ENCODE measurements at regions not wholly inside any gene's neighbourhood (a gene's known extent, or its start where the extent isn't known, plus 50 kb on each side); places are given as distances from the start of the nearest gene placed in this dataset.
A peak's percentile ranks its signal among the peaks of the same experiment; 100 is the strongest.

DNA sequence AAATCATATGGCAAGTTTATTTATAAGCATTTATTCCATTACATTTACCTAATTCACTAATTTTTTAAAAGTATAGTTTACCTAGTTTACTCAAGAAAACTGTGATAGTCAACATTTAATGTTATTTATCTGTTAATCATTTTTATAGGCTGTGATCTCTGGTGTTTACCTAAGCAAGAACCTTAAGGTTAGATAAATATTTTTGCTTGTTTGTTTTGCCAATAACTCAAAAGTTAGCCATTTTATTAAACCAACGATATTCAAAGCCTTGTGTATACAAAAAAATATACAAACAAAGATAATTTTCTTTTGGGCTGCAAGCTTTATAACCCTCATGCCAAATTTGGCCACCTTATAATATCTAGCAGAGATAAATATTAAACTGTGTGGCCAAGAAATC, 157.3 kb downstream of the SLCO1B3 start:
- H3K27me3 ChIP-seq = no peaks in the 10 kb centered on the region
- H4K20me1 ChIP-seq = no peaks in the 10 kb centered on the region
- no peak overlapping the region for H3K9ac ChIP-seq
- H3K36me3 ChIP-seq = no peaks in the 10 kb centered on the region
- no peak for TF ChIP-seq Cebpa-rat (IDR thresholded peaks at IDR 0.05)
- H3K27ac ChIP-seq = no peak overlapping the region
- peaks cover 11% of the 10 kb centered on the region for H3K9me3 ChIP-seq
- no peak overlapping the region for H3K4me3 ChIP-seq
- H3K4me2 ChIP-seq = no peak overlapping the region
- no peaks in the 10 kb centered on the region for H3K4me1 ChIP-seq

DNA sequence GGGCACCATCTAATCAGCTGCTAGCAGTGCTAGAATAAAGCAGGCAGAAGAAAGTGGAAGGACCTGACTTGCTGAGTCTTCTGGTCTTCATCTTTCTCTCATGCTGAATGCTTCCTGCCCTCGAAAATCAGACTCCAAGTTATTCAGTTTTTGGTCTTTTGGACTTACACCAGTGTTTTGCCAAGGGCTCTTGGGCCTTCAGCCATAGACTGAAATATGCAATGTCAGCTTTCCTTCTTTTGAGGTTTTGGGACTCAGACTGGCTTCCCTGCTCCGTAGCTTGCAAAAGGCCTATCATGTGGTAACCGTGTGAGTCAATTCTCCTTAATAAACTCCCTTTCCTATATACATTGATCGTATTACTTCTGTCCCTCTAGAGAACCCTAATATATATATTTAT, 159.3 kb downstream of the SLCO1B3 start:
- peaks cover 17% of the 10 kb centered on the region for H3K9me3 ChIP-seq
- H3K36me3 ChIP-seq = no peaks in the 10 kb centered on the region
- no peaks in the 10 kb centered on the region for H3K4me1 ChIP-seq
- no peaks in the 10 kb centered on the region for H3K27me3 ChIP-seq
- no peak overlapping the region for H3K4me2 ChIP-seq
- no peak overlapping the region for H3K4me3 ChIP-seq
- H3K9ac ChIP-seq = no peak overlapping the region
- TF ChIP-seq Cebpa-rat (IDR thresholded peaks at IDR 0.05) = no peak
- H3K27ac ChIP-seq = no peak overlapping the region
- H4K20me1 ChIP-seq = no peaks in the 10 kb centered on the region

DNA sequence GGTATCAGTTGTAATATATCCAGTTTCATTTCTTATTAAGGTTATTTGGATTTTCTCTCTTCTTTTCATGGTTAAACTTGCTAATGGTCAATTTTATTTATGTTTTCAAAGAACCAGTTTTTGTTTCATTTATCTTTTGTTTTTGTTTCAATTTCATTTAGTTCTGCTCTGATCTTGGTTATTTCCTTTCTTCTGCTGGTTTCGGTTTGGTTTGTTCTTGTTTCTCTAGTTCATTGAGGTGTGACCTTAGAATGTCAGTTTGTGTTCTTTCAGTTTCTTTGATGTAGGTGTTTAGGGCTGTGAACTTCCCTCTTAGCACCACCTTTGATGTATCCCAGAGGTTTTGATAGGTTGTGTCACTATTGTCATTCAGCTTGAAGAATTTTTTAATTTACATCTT, 145.6 kb upstream of the SLCO1B1 start:
- Histone ChIP-seq H4K20me1 (no peaks in the 10 kb centered on the region), H3K4me3 (no peak overlapping the region), H3K4me2 (peak overlapping the region; percentile 17; the same call in 1 of the 2 replicates), H3K27ac (no peak overlapping the region), H3K27me3 (no peaks in the 10 kb centered on the region), H3K4me1 (peaks cover 12% of the 10 kb centered on the region), H3K9me3 (no peaks in the 10 kb centered on the region), H3K9ac (no peak overlapping the region), H3K36me3 (no peaks in the 10 kb centered on the region)
- no peak for TF ChIP-seq Cebpa-rat (IDR thresholded peaks at IDR 0.05)

DNA sequence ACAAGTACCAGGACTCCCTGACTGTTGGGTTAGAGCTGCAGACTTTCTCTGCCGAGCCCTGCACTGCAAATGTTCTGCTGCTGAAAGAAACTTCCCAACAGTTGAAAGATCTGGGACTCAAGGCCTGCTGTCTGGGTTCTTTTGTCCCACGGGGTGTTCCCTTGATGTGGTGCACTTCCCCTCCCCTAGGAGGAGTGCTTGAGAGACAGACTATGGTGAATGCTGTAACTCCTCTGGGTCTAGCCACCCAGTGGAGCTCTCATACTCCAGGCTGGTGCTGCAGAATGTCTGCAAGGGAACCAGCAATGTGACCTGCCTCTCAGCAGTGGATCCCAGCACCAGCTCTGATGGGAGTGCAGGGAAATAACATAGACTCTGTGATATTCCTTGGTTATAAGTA, 129.2 kb upstream of the SLCO1B1 start:
- no peak overlapping the region for H3K27ac ChIP-seq
- no peaks in the 10 kb centered on the region for H3K27me3 ChIP-seq
- TF ChIP-seq Cebpa-rat (IDR thresholded peaks at IDR 0.05) = no peak
- no peak overlapping the region for H3K4me2 ChIP-seq
- H3K36me3 ChIP-seq = no peaks in the 10 kb centered on the region
- H3K4me1 ChIP-seq = no peaks in the 10 kb centered on the region
- no peak overlapping the region for H3K9ac ChIP-seq
- H3K9me3 ChIP-seq = no peaks in the 10 kb centered on the region
- no peaks in the 10 kb centered on the region for H4K20me1 ChIP-seq
- no peak overlapping the region for H3K4me3 ChIP-seq

DNA sequence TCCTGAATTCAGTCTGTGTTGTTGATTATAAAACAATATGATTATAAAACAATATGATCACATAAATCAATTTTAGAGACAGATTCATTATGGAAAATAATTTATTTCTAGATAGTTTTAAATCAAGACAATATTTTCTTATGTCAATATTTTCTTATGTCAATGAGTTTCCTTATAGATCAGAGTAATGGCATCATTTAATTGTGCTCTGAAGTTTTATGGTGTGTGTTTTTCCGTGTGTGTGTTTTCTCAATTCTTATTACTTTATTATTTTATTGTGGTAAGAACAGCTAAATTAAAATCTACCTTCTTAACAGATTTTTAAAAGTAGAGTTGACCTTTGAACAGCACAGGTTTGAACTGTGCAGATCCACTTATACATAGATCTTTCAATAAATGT, 105.3 kb upstream of the SLCO1B1 start:
- Histone ChIP-seq H3K4me2 (no peak overlapping the region), H4K20me1 (no peaks in the 10 kb centered on the region), H3K36me3 (no peaks in the 10 kb centered on the region), H3K27me3 (no peaks in the 10 kb centered on the region), H3K4me1 (no peaks in the 10 kb centered on the region), H3K27ac (no peak overlapping the region), H3K4me3 (no peak overlapping the region), H3K9ac (no peak overlapping the region), H3K9me3 (no peaks in the 10 kb centered on the region)
- no peak for TF ChIP-seq Cebpa-rat (IDR thresholded peaks at IDR 0.05)

DNA sequence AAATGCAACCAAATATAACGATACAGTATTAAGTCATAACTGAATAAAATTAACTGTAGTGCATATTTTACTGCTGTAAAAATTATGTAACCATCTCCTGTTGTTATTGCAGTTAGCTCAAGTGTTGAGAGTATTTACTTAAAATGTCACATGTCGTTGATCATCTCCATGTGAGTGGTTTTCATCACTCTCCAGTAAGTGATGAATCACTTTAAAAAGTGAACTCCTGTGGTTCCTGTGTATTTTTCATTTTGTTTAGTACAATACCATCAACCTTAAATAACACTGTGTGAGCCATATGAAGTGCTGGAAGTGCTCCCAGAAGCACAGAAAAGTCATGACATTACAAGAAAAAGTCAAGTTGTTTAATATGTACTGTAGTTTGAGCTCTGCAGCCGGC, 104.7 kb upstream of the SLCO1B1 start:
- H3K36me3 ChIP-seq = no peaks in the 10 kb centered on the region
- no peak for TF ChIP-seq Cebpa-rat (IDR thresholded peaks at IDR 0.05)
- no peaks in the 10 kb centered on the region for H3K27me3 ChIP-seq
- H3K4me2 ChIP-seq = no peak overlapping the region
- no peak overlapping the region for H3K27ac ChIP-seq
- H3K4me1 ChIP-seq = no peaks in the 10 kb centered on the region
- no peaks in the 10 kb centered on the region for H3K9me3 ChIP-seq
- H3K9ac ChIP-seq = no peak overlapping the region
- H4K20me1 ChIP-seq = no peaks in the 10 kb centered on the region
- no peak overlapping the region for H3K4me3 ChIP-seq

DNA sequence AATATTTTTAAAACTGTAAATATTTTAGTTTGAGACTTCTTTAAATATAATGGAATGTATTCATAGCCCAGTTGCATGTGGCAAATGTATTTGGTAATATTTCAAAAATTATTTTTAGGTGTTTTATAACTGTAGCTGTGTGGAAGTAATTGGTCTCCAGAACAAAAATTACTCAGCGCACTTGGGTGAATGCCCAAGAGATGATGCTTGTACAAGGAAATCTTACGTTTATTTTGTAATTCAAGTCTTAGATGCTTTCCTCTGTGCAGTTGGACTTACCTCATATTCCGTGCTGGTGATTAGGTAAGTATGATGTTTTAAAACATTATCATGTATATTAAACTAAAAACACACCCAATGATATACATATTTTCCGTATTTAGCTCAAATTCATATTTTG, 76.7 kb upstream of the SLCO1B1 start:
- Histone ChIP-seq H3K9ac (no peak overlapping the region), H3K4me3 (no peak overlapping the region), H3K27ac (no peak overlapping the region), H3K36me3 (no peaks in the 10 kb centered on the region), H3K4me1 (0 out of 2 replicates have a peak, but pooled peaks cover 5% of the 10 kb centered on the region), H3K9me3 (no peaks in the 10 kb centered on the region), H4K20me1 (no peaks in the 10 kb centered on the region), H3K27me3 (no peaks in the 10 kb centered on the region), H3K4me2 (no peak overlapping the region)
- TF ChIP-seq Cebpa-rat (IDR thresholded peaks at IDR 0.05) = no peak

DNA sequence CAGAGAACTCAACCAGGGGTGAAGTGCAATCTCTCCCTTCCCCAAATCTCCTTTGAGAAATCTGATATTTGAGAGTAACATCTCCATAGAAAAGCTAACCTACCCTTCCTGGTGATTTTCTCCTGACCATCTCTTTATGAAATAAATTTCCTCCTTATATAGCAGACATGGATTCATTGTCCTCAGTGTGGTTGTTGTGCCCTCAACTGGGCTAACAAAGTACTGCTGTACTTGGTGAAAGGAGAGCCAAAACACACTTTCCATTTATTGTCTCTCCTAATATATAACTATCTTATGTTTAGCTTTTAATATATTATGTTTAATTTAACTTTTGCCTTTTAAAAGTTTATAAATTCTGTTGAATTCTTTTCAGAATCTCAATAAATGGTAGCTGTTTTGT, 65.1 kb upstream of the SLCO1B1 start:
- no peaks in the 10 kb centered on the region for H3K36me3 ChIP-seq
- no peaks in the 10 kb centered on the region for H3K9me3 ChIP-seq
- no peaks in the 10 kb centered on the region for H4K20me1 ChIP-seq

DNA sequence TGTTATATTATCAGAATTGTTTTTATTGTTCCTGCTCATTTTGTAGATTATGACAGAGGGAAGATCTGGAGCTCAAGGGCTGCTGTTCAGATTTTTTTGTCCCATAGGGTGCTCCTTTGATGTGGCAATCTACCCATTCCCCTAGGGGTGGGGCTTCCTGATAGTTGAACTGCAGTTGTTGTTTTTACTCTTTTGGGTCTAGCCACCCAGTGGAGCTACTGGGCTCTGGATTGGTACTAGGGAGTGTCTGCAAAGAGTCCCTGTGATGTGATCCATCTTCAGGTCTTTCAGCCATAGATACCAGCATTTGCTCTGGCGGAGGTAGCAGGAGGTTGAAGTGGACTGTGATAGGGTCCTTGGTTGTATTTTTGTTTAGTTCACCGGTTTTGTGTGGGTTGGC, 57.9 kb upstream of the SLCO1B1 start:
- H3K4me3 ChIP-seq = no peak overlapping the region
- peak overlapping the region; percentile 69 for H3K4me2 ChIP-seq
- H3K9ac ChIP-seq = no peak overlapping the region
- H3K36me3 ChIP-seq = no peaks in the 10 kb centered on the region
- no peak for TF ChIP-seq Cebpa-rat (IDR thresholded peaks at IDR 0.05)
- H4K20me1 ChIP-seq = no peaks in the 10 kb centered on the region
- H3K27me3 ChIP-seq = no peaks in the 10 kb centered on the region
- H3K27ac ChIP-seq = no peak overlapping the region
- H3K4me1 ChIP-seq = peaks cover 13% of the 10 kb centered on the region
- no peaks in the 10 kb centered on the region for H3K9me3 ChIP-seq

More for the DNA sequence above, 65.1 kb upstream of the SLCO1B1 start:
- H3K9ac ChIP-seq = no peak overlapping the region
- H3K4me2 ChIP-seq = no peak overlapping the region
- H3K27me3 ChIP-seq = no peaks in the 10 kb centered on the region
- no peak for TF ChIP-seq Cebpa-rat (IDR thresholded peaks at IDR 0.05)
- no peak overlapping the region for H3K4me3 ChIP-seq
- H3K4me1 ChIP-seq = no peaks in the 10 kb centered on the region
- no peak overlapping the region for H3K27ac ChIP-seq

DNA sequence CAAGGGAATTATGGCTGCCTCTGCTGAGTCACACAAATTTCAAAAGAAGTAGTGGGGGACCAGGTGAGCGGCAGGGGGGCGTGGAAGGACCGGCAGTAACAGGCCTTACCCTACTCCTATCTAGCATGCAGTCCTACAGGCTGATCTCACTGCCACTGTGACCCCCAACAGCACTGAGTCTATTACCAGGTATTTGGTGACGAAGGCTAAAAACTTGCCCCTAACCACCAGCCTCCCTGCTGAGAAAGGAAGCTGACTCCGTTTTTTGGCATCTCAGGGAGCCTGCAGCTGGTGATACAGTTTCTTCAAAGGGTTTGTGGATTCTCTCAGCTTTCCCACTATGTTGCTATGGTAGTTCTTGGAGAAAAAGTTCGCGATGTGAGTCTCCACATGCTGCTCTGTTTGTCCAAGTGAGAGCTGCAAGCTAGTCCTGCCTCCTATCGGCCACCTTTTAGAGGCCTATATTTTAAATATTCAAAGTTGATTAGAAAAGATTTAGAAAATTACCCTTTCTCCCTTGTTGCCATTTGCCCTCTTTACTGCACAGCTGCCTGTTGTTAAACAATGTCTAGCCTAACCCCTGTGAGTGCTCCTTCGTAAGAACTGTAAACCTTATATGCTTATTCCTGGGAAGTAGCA, 57.1 kb upstream of the SLCO1B1 start:
- Histone ChIP-seq H3K4me2 (peak overlapping the region; percentile 69), H3K36me3 (no peaks in the 10 kb centered on the region), H3K27me3 (no peaks in the 10 kb centered on the region), H3K9ac (no peak overlapping the region), H3K9me3 (no peaks in the 10 kb centered on the region), H3K4me3 (no peak overlapping the region), H4K20me1 (no peaks in the 10 kb centered on the region), H3K4me1 (peaks cover 13% of the 10 kb centered on the region), H3K27ac (no peak overlapping the region)
- TF ChIP-seq Cebpa-rat (IDR thresholded peaks at IDR 0.05) = no peak
